Activated T-cell treated with anti-CD3 and anti-CD28 coated beads, Interleukin-2, amount 50 U/mL, for 24 hours (primary cell): ENCODE measurements at regions not wholly inside any gene's neighbourhood (a gene's known extent, or its start where the extent isn't known, plus 50 kb on each side); places are given as distances from the start of the nearest gene placed in this dataset.
"Not testable (repeated sequence)": the region's sequence is repeated elsewhere in the genome, so short reads cannot be mapped to it uniquely, and the experiment has no call there.

Experiments used
- DNase-seq: peaks from one replicate; pipeline ENCODE4 v3.0.0-alpha.2; 2020
- H3K27ac Mint-ChIP-seq: 2 replicates; pipeline ENCODE4 v1.8.0; 2020; ENCODE audit warnings: mild to moderate bottlenecking, mixed read lengths
- H3K27me3 Mint-ChIP-seq: 2 replicates; pipeline ENCODE4 v1.8.0; 2020; ENCODE audit warnings: mixed read lengths
- H3K36me3 Mint-ChIP-seq: 2 replicates; pipeline ENCODE4 v1.8.0; 2020; ENCODE audit warnings: low read depth, mixed read lengths
- H3K4me1 Mint-ChIP-seq: 2 replicates; pipeline ENCODE4 v1.8.0; 2020; ENCODE audit warnings: low read depth, mixed read lengths
- H3K4me3 Mint-ChIP-seq: 2 replicates; pipeline ENCODE4 v1.8.0; 2020; ENCODE audit warnings: mild to moderate bottlenecking, moderate library complexity, mixed read lengths
- H3K9me3 Mint-ChIP-seq: 2 replicates; pipeline ENCODE4 v1.8.0; 2020; ENCODE audit warnings: mixed read lengths

DNA sequence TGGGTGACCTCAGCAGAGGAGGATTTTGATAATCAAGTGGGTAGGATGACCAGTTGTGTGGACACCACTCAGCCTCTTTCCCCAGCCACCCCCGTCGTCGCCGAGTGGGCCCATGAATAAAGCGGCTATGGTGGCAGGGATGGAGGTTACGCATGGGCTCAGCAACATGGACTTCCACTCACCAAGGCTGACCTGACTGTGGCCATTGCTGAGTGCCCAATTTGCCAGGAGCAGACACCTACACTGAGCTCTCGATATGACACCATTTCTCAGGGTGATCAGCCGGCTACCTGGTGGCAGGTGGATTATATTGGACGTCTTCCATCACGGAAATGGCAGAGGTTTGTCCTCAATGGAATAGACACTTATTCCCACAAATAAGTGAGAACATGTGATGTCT, 361.3 kb downstream of the KLHL4 start:
- Mint-ChIP-seq H3K4me1 (peaks cover 3% of the 10 kb centered on the region), H3K27me3 (peaks cover 2% of the 10 kb centered on the region), H3K27ac (no peak overlapping the region), H3K9me3 (no peaks in the 10 kb centered on the region), H3K36me3 (no peaks in the 10 kb centered on the region), H3K4me3 (no peak overlapping the region)
- DNase-seq, result no peak

DNA sequence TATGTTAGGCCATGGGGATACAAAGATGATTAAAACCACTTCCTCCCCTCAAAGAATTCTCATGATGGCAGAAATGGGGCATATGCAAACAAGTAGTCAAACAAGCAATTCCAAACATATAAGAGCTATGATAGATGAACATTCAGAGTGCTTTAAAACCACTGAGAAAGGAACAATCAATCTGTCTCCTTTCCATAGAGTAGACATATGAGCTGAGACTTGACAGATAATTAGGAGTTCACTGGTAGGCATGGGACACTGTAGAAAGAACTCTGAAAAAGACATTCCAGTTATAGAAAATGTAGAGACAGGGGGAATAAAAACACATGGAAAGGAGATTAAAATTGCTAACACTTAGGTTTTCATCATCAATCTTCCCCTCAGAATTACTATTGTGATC, 372.8 kb downstream of the KLHL4 start:
- H3K36me3 Mint-ChIP-seq, result no peaks in the 10 kb centered on the region
- DNase-seq, result no peak
- H3K27me3 Mint-ChIP-seq, result peaks cover 30% of the 10 kb centered on the region
- no peak overlapping the region for H3K27ac Mint-ChIP-seq
- no peak overlapping the region for H3K4me3 Mint-ChIP-seq
- no peaks in the 10 kb centered on the region for H3K9me3 Mint-ChIP-seq
- H3K4me1 Mint-ChIP-seq, result no peaks in the 10 kb centered on the region

DNA sequence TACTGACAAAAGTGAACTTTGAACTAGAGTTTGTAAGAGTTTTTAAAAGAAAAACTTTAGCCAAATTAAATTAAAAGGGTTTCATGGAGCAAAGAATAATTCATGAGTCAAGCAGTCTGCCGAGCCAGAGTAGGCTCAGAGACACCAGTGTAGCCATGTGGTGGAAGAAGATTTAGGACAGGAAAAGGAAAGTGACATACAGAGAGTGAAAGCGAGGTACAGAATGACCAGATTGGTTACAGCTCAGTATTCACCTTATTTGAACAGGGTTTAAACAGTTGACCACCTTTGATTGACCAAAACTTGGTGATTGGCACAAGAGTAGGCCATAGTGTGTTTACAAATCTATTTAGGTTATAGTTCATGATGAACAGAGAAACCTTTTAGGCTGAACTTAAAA, 377.8 kb downstream of the KLHL4 start:
- Mint-ChIP-seq H3K27me3 (peaks cover 6% of the 10 kb centered on the region), H3K4me1 (peaks cover 3% of the 10 kb centered on the region), H3K4me3 (no peak overlapping the region), H3K36me3 (no peaks in the 10 kb centered on the region), H3K9me3 (peaks cover 1% of the 10 kb centered on the region), H3K27ac (no peak overlapping the region)
- DNase-seq, result no peak

DNA sequence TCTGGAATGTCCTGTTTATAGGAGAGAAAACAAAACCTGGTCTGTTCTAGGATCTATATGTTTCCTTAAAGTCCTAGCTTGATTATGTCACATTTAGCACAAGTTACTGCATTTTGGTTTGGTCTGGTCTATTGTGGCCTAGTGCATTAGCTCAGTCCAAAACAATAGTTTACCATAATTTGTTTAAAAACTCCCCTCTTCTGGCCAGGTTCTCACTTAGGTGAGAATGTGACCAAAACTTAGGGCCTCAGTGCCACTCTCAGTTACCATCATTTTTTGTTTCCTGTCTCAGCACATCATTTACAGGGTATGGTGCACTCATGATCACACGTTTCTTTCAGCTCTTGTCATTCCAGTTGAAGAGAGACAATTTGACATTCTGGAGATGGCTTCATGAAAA, 378.5 kb downstream of the KLHL4 start:
- peaks cover 9% of the 10 kb centered on the region for H3K4me1 Mint-ChIP-seq
- H3K27ac Mint-ChIP-seq, result no peak overlapping the region
- H3K9me3 Mint-ChIP-seq, result peaks cover 4% of the 10 kb centered on the region
- H3K36me3 Mint-ChIP-seq, result no peaks in the 10 kb centered on the region
- H3K27me3 Mint-ChIP-seq, result peaks cover 4% of the 10 kb centered on the region
- no peak overlapping the region for H3K4me3 Mint-ChIP-seq
- no peak for DNase-seq

DNA sequence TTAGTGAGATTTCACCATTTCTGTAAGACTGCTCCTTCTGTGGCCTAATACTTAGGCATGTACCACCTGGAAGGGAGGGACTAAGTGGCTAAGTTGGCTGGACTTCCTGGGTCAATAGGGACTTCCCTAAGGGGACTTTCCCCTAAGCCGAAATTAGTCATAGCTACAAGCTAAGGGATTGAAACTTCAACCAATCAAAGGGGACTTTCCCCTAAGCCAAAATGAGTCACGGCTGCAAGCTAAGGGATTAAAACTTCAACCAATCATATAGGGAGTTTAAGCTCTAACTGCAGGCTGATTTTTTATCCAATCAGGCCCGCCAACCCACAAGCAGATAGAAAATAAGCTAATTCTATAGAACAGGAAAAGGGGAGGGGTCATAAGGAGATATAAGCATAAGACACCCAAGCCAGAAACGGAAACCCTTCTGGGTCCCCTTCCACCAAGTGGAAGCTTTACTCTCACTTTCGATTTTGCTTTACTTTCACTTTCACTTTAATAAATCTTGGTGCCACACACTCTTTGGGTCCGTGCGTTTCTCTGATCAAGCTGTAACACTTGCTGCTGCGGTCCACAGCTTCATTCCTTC, 382.8 kb downstream of the KLHL4 start:
- no peak overlapping the region for H3K4me3 Mint-ChIP-seq
- H3K9me3 Mint-ChIP-seq, result peaks cover 4% of the 10 kb centered on the region
- no peak for DNase-seq
- no peaks in the 10 kb centered on the region for H3K36me3 Mint-ChIP-seq
- no peaks in the 10 kb centered on the region for H3K27me3 Mint-ChIP-seq
- H3K4me1 Mint-ChIP-seq, result peaks cover 19% of the 10 kb centered on the region
- peak overlapping the region; percentile 37 for H3K27ac Mint-ChIP-seq

DNA sequence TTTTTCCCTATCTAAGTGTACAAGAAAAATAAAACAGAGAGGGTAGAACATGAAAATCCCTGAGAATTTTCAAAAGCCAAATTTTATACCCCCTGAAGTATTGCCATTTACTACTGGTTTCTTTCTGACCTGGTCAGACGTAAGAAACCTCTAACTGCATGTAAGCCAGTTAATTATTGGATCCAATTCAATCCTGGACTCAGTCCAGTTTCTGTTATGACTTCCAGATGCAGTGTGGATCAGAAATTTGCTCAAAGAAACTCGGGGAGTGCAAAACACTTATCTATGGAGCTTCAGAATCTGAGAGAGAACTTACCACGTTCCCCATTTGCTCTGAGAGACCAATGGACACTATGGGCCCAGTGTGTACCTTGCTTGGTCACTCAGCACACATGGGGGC, 383.5 kb downstream of the KLHL4 start:
- no peak for DNase-seq
- Mint-ChIP-seq H3K27me3 (peaks cover 4% of the 10 kb centered on the region), H3K27ac (no peak overlapping the region), H3K36me3 (no peaks in the 10 kb centered on the region), H3K9me3 (peaks cover 4% of the 10 kb centered on the region), H3K4me1 (peaks cover 19% of the 10 kb centered on the region), H3K4me3 (no peak overlapping the region)

DNA sequence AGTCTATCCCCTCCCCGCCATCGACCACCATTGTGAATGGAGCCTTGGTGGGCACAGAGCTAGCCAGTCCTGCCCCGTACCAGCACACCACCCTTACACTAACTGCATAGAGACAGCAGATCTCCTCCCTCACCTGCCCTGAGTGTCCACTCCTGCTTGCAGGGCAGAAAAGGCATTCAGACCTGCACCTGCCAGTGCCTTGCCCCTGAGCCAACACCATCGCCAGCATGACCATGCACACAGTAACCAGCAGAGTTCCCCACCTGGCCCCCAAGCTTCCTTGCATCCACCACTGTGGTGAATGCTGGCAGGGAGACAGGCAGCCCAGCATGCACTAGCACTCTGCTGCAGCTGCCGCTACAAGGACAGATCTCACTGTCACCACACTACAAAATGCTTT, 397.1 kb downstream of the KLHL4 start:
- H3K9me3 Mint-ChIP-seq, result no peaks in the 10 kb centered on the region
- H3K4me3 Mint-ChIP-seq, result no peak overlapping the region
- no peak for DNase-seq
- H3K27me3 Mint-ChIP-seq, result peaks cover 19% of the 10 kb centered on the region
- no peaks in the 10 kb centered on the region for H3K36me3 Mint-ChIP-seq
- H3K4me1 Mint-ChIP-seq, result no peaks in the 10 kb centered on the region
- no peak overlapping the region for H3K27ac Mint-ChIP-seq

DNA sequence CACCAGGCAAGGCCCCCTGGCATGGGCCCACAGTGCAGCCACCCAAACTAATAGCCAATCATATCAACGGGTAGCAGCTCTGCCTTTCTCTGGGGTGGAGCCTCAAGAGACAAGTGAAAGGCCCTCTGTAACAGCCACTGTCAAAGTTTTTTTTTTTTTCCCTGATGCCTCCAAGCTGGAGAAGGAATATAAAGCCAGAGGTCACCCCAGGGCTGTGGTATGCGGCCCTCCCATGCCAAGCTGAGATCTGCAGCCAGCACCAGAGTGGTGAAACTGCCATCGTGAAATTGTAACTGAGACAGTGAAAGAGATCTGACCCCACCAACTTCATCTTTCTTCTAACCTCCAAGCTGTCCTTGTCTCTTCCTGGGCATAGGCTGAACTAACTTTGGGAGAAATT, 407.0 kb downstream of the KLHL4 start:
- no peak for DNase-seq
- Mint-ChIP-seq H3K27me3 (peaks cover 29% of the 10 kb centered on the region), H3K4me1 (no peaks in the 10 kb centered on the region), H3K9me3 (peaks cover 4% of the 10 kb centered on the region), H3K36me3 (no peaks in the 10 kb centered on the region), H3K27ac (no peak overlapping the region), H3K4me3 (no peak overlapping the region)

DNA sequence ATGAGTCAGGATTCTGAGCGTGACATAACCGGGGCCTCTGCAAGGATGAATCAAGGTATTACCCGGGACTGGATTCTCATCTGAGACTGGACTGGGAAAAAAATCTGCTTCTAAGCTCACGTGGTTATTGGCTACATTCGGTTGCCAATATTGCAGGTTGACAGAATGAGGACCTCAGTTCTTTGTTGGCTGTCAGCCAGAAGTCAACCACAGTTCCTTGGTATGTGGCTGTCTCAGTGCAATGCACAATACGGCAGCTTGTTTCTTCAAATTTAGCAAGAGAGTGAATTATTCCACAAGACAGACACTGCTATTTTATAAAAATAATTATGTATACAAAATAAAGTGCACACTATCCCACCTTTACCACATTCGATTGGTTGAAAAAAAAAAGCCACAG, 424.2 kb downstream of the KLHL4 start:
- H3K36me3 Mint-ChIP-seq, result no peaks in the 10 kb centered on the region
- DNase-seq, result no peak

DNA sequence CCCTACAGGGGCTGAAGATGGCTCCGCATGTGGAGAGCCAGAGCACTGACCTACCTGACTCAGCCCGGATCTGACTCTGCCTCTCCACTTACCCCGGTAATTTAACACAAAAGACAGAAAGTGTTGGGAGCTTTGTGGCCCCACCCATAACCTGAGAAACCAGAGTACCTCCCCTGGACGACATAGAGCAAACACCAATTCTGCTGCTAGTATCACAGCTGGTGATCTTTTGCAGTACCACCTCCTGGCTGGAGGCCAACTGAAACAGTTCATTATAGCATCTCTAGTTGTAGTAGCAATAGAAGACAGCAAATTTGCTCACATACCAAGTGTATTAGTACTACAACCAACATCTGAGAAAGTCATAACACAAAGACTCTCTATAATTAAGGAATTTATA, 443.9 kb downstream of the KLHL4 start:
- Mint-ChIP-seq H3K4me1 (no peaks in the 10 kb centered on the region), H3K36me3 (no peaks in the 10 kb centered on the region), H3K9me3 (no peaks in the 10 kb centered on the region), H3K27me3 (peaks cover 14% of the 10 kb centered on the region), H3K4me3 (no peak overlapping the region), H3K27ac (no peak overlapping the region)
- no peak for DNase-seq

More for the DNA sequence above, 424.2 kb downstream of the KLHL4 start:
- Mint-ChIP-seq H3K27ac (no peak overlapping the region), H3K4me3 (no peak overlapping the region), H3K27me3 (peaks cover 16% of the 10 kb centered on the region), H3K9me3 (peaks cover 3% of the 10 kb centered on the region), H3K4me1 (no peaks in the 10 kb centered on the region)

DNA sequence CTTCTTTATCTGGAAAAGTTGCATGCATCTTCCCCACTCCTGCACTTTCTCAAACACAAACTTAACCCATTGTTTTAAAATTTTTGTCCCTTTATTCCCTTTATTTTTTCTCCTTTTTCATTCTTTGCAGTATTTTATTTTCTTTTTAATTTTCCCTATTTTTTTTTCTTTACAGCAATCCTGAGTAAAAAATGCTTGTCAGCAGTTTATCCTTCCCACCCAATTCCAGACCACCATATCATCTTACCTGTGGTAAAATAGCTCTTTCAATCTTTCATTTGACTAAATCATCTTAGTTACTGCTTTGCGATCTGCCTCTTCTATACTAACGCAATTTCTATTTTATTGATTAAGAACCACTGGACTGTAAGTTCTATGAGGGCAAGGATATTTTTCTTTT, 450.5 kb downstream of the KLHL4 start:
- Mint-ChIP-seq H3K27ac (no peak overlapping the region), H3K9me3 (no peaks in the 10 kb centered on the region), H3K27me3 (peaks cover 8% of the 10 kb centered on the region), H3K4me1 (no peaks in the 10 kb centered on the region), H3K4me3 (no peak overlapping the region), H3K36me3 (no peaks in the 10 kb centered on the region)
- DNase-seq, result no peak

DNA sequence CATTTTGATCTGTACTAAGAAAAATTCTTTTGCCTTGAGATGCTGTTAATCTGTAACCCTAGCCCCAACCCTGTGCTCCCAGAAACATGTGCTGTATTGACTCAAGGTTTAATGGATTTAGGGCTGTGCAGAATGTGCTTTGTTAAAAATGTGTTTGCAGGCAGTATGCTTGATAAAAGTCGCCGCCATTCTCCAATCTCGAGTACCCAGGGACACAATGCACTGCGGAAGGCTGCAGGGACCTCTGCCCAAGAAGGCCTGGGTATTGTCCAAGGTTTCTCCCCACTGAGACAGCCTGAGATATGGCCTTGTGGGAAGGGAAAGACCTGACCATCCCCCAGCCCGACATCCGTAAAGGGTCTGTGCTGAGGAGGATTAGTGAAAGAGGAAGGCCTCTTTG, 454.5 kb downstream of the KLHL4 start:
- not testable (repeated sequence) for DNase-seq, H3K4me1 Mint-ChIP-seq

DNA sequence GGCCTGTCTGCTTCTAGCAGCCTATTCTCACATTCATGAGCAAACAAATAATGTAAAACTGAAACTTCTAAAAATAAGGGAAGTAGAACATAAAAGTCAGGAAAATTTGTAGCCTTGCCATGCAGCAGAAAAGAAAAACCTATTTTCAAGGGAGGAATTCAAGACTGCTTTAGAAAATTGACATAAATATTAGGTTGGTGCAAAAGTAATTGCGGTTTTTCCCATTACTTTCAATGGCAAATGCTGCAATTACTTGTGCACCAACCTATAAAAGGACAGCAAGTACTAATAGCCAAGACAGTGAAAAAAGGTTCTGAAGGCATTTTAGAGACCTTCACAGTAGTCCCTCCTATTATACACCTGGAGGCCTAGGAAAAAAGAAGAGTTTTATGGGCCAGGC, 457.8 kb downstream of the KLHL4 start:
- no peaks in the 10 kb centered on the region for H3K9me3 Mint-ChIP-seq
- H3K4me1 Mint-ChIP-seq, result no peaks in the 10 kb centered on the region
- no peak overlapping the region for H3K4me3 Mint-ChIP-seq
- H3K36me3 Mint-ChIP-seq, result no peaks in the 10 kb centered on the region
- peaks cover 20% of the 10 kb centered on the region for H3K27me3 Mint-ChIP-seq
- DNase-seq, result no peak
- no peak overlapping the region for H3K27ac Mint-ChIP-seq

More for the DNA sequence above, 454.5 kb downstream of the KLHL4 start:
- not testable (repeated sequence) for H3K36me3 Mint-ChIP-seq, H3K9me3 Mint-ChIP-seq, H3K27ac Mint-ChIP-seq, H3K4me3 Mint-ChIP-seq
- peaks cover 20% of the 10 kb centered on the region for H3K27me3 Mint-ChIP-seq

DNA sequence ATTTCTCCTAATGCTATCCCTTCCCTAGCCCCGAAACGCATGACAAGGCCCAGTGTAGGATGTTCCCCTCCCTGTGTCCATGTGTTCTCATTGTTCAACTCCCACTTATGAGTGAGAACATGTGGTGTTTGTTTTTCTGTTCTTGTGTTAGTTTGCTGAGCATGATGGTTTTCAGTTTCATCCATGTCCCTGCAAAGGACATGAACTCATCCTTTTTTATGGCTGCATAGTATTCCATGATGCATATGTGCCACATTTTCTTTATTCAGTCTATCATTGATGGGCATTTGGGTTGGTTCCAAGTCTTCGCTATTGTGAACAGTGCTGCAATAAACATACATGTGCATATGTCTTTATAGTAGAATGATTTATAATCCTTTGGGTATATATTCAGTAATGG, 490.3 kb downstream of the KLHL4 start:
- H3K4me1 Mint-ChIP-seq, H3K27ac Mint-ChIP-seq, H3K9me3 Mint-ChIP-seq, H3K36me3 Mint-ChIP-seq, DNase-seq, H3K4me3 Mint-ChIP-seq: not testable (repeated sequence)
- peaks cover 25% of the 10 kb centered on the region for H3K27me3 Mint-ChIP-seq

DNA sequence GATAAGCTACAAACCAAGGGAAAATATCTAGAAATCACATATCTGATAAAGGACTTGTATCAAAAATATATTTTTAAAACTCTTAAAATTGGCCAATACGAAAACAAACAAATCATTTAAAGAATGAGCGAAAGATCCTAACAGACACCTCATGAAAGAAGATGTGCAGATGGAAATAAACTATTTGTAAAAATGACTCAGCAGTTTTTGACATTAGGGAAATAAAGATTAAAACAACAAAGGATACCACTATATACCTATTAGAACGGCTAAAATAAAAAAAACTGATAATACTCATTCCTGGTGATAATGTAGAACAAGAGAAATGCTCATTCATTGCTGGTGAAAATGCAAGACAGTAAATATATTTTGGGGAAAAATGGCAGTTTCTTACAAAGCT, 506.4 kb downstream of the KLHL4 start:
- H3K27ac Mint-ChIP-seq, result no peak overlapping the region

More for the DNA sequence above, 506.4 kb downstream of the KLHL4 start:
- no peak overlapping the region for H3K4me3 Mint-ChIP-seq
- H3K27me3 Mint-ChIP-seq, result peaks cover 17% of the 10 kb centered on the region
- H3K36me3 Mint-ChIP-seq, result no peaks in the 10 kb centered on the region
- no peaks in the 10 kb centered on the region for H3K4me1 Mint-ChIP-seq
- DNase-seq, result no peak
- no peaks in the 10 kb centered on the region for H3K9me3 Mint-ChIP-seq
